AG10803 (cell line): ENCODE measurements at regions not wholly inside any gene's neighbourhood (a gene's known extent, or its start where the extent isn't known, plus 50 kb on each side); places are given as distances from the start of the nearest gene placed in this dataset.

ENCODE experiments used
- DNase-seq: peaks from one replicate; pipeline ENCODE4 v3.0.0; 2010; ENCODE audit warnings: low read depth
- H3K4me3 ChIP-seq: 2 replicates; pipeline ENCODE4 v1.5.1; 2011; ENCODE audit warnings: mild to moderate bottlenecking, low read length, control low read depth
- TF ChIP-seq, protein P1 (sequence below): conservative IDR thresholded peaks from 2 replicates; pipeline ENCODE4 v1.5.1; 2011; ENCODE audit warnings: mild to moderate bottlenecking, low read length, control low read depth, inconsistent platforms

DNA sequence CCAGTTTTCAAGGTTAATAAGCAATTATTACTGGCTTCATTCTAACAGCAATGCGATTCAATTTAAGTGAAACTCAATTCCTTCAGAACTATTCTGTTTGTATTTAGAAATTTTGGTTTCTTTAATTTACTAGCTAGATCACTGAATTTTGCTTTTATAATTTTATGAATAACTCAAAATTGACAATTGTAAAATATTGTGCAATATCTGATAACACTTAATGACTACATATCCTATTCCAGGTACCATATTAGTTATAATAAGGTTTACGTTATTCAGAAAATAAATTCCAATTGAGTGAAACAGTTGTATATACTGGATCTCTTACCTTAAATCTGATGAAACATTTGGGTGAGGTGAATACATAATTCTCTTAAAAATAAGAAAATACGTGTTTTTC, 1348.3 kb upstream of the CDH6 start:
- TF ChIP-seq, protein P1, sequence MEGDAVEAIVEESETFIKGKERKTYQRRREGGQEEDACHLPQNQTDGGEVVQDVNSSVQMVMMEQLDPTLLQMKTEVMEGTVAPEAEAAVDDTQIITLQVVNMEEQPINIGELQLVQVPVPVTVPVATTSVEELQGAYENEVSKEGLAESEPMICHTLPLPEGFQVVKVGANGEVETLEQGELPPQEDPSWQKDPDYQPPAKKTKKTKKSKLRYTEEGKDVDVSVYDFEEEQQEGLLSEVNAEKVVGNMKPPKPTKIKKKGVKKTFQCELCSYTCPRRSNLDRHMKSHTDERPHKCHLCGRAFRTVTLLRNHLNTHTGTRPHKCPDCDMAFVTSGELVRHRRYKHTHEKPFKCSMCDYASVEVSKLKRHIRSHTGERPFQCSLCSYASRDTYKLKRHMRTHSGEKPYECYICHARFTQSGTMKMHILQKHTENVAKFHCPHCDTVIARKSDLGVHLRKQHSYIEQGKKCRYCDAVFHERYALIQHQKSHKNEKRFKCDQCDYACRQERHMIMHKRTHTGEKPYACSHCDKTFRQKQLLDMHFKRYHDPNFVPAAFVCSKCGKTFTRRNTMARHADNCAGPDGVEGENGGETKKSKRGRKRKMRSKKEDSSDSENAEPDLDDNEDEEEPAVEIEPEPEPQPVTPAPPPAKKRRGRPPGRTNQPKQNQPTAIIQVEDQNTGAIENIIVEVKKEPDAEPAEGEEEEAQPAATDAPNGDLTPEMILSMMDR = no peak
- no peak for DNase-seq
- no peak overlapping the region for H3K4me3 ChIP-seq

DNA sequence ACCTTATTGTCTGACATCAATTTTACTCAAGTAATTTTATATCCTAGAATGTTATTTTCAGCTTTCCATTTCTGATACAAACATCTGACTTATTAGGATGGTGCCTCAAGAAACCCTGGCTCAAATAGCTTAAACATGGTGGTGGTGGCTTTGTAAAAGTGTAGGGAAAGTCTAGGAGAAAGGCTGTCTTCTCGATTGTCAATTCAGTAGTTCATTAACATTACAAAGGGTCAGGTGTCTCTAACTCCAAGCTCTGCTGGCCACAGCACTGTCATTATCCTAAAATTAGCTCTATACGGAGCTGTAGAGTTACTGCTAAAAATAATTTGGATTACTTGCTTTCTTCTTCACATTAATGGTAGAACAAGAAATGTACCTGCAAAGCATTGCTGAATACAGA, 1360.1 kb upstream of the CDH6 start:
- TF ChIP-seq, protein P1 = no peak
- H3K4me3 ChIP-seq = no peak overlapping the region
- no peak for DNase-seq

DNA sequence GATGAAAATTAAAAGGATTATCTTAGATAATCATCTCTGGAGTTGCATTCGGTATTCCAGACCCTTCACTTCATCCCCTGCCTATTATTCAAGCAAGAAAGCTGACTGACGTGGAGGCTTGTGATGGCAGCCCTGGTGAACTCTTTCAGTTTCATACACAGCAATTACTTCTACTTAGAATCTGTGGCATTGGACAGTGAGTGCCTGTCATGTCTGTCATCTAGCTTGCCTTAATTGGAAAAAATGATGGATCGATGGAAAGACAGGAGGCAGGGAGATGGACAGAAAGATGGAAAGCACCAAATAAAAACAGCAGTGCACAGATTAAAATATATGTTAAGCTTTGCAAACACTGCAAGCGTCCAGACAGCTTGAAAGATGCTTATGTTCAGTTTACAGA, 1371.0 kb upstream of the CDH6 start:
- TF ChIP-seq, protein P1 = no peak
- H3K4me3 ChIP-seq = no peak overlapping the region
- no peak for DNase-seq

DNA sequence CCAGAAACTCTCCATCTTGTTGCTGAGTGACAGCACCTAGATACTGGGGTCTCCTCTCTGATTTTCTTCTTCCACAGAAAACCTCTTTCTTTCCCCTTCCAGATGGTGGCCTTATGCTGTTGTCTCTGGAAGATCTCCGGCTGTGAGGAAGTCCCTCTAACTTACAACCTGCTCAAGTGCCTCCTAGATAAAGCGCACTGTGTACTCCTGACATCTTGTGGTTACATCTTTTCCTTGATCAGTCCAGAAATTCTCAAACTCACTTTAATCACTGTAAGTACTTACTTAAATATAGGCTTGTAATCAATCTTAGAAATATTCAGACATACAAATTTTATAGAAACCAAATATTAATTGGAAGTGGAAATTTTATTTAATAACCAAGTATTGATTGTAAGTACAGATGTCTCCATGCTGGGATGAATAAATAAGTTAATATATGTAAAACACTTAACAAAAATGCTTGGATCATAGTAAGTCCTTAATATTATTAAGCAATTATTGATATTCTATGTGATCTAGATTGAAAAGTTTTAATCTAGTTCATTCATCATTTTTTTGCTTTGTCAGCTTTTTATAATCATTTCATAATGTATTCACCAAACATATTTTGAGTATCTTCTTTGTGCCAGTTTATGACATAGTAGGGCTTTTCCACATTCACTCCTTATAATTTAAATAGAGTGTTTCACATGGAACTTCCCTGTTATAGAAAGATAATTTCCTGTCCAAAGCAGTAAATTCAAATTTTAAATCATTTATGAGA, 1381.4 kb upstream of the CDH6 start:
- no peak for DNase-seq
- TF ChIP-seq, protein P1 = no peak
- H3K4me3 ChIP-seq = no peak overlapping the region

DNA sequence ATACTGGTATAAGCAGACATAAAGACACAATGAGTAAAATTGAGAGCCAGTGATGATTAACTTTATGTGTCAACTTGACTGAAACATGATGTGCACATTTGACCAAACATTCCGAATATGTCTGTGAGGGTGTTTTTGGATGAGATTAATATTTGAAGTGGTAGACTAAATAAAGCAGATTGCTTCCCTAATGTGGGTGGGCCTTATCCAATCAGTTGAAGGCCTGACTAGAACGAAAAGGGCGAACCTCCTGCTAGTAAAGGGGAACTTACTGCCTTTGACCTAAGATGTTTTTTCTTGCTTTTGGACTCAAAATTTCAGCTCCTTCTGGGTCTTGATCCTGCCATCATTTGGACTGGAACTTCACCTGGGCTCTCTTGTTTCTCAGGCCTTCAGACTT, 1387.7 kb upstream of the CDH6 start:
- DNase-seq = no peak
- no peak overlapping the region for H3K4me3 ChIP-seq
- TF ChIP-seq, protein P1 = no peak

DNA sequence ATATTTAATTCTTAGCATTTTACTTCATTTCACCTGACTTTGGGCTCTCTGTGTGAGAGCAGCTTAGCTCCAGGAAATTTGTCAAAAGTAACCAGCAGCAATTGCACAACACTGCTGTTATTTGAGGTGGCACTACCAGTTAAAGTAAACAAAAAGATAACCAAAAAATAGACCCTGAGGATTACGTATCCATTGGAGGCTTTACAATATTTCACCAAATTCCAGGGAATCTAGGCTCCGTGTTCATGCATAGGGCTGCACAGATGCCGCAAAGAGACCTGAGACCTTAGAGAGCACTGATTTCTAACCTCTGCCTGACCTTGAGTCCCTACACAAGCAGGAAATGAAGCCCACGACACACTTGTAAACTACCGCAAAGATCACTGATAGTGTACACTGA, 1392.7 kb upstream of the CDH6 start:
- TF ChIP-seq, protein P1 = no peak
- H3K4me3 ChIP-seq = no peak overlapping the region
- DNase-seq = no peak

DNA sequence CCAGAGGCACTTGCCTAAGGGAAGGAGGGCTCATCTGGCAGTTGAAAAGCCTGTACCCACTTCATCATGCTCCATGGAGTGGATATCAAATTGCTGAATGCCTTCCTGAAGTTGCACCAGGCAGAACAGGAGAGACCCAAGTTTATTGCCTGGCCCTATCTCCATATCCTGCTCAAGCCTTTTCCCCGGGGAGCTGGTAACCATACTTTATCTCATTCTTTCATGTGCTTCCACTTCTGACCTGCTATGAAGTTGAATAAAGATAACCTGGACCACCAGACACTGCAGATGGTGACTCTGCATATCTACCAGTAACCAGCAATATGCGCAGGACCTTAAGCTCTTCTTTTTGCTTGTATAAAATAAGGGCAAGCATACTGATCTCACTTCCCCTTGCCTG, 1397.5 kb upstream of the CDH6 start:
- TF ChIP-seq, protein P1 = no peak
- DNase-seq = no peak
- H3K4me3 ChIP-seq = no peak overlapping the region
